MM.1S (cell line): ENCODE measurements at regions not wholly inside any gene's neighbourhood (a gene's known extent, or its start where the extent isn't known, plus 50 kb on each side); places are given as distances from the start of the nearest gene placed in this dataset.

Source experiments
- DNase-seq: peaks from one replicate; pipeline ENCODE4 v3.0.0-alpha.2; 2015
- H2AFZ ChIP-seq: fragments of 300-600 bp; sonication (generic); 2 replicates; pipeline ENCODE4 v1.6.0; 2016; ENCODE audit warnings: antibody characterized with exemption, low read length
- H3F3A ChIP-seq: fragments of 300-600 bp; sonication (generic); 2 replicates; pipeline ENCODE4 v1.6.1; 2016; ENCODE audit warnings: mild to moderate bottlenecking, antibody characterized with exemption, low read length, moderate library complexity, mixed read lengths; ENCODE audit not compliant: insufficient read depth
- H3K27ac ChIP-seq: fragments of 300-600 bp; sonication (generic); 2 replicates; pipeline ENCODE4 v1.5.1; 2016; ENCODE audit warnings: mild to moderate bottlenecking, low read length
- H3K27me3 ChIP-seq: fragments of 300-600 bp; sonication (generic); replicated peaks from 2 replicates; pipeline ENCODE4 v1.6.0; 2016; ENCODE audit warnings: low read length; ENCODE audit not compliant: insufficient read depth
- H3K36me3 ChIP-seq: fragments of 300-600 bp; sonication (generic); replicated peaks from 2 replicates; pipeline ENCODE4 v1.6.1; 2016; ENCODE audit warnings: mild to moderate bottlenecking, low read length, mixed read lengths; ENCODE audit not compliant: insufficient read depth
- H3K4me1 ChIP-seq: fragments of 300-600 bp; sonication (generic); 2 replicates; pipeline ENCODE4 v1.6.1; 2016; ENCODE audit warnings: low read length, mixed read lengths
- H3K4me2 ChIP-seq: fragments of 300-600 bp; sonication (generic); 2 replicates; pipeline ENCODE4 v1.6.0; 2016; ENCODE audit warnings: low read depth, low read length
- H3K4me3 ChIP-seq: fragments of 300-600 bp; sonication (generic); 2 replicates; pipeline ENCODE4 v1.5.1; 2016; ENCODE audit warnings: low read length, mixed read lengths
- H3K79me2 ChIP-seq: fragments of 300-600 bp; sonication (generic); 2 replicates; pipeline ENCODE4 v1.6.1; 2016; ENCODE audit warnings: mixed run types, low read length, mixed read lengths
- H3K9ac ChIP-seq: fragments of 300-600 bp; sonication (generic); 2 replicates; pipeline ENCODE4 v1.6.1; 2016; ENCODE audit warnings: low read length, mixed read lengths
- H3K9me2 ChIP-seq: fragments of 300-600 bp; sonication (generic); replicated peaks from 2 replicates; pipeline ENCODE4 v1.6.1; 2016; ENCODE audit warnings: mild to moderate bottlenecking, low read length, mixed read lengths; ENCODE audit not compliant: insufficient read depth
- H3K9me3 ChIP-seq: fragments of 300-600 bp; sonication (generic); replicated peaks from 2 replicates; pipeline ENCODE4 v1.6.1; 2016; ENCODE audit warnings: mild to moderate bottlenecking, low read length, mixed read lengths; ENCODE audit not compliant: insufficient read depth
- H4K20me1 ChIP-seq: fragments of 300-600 bp; sonication (generic); 2 replicates; pipeline ENCODE4 v1.6.1; 2016; ENCODE audit warnings: mild to moderate bottlenecking, low read length, moderate library complexity, mixed read lengths; ENCODE audit not compliant: insufficient read depth
- EZH2 ChIP-seq: fragments of 300-600 bp; sonication (generic); optimal IDR thresholded peaks from 2 replicates; pipeline ENCODE3; 2017; ENCODE audit warnings: low read depth, mild to moderate bottlenecking, antibody characterized with exemption, low read length, mixed read lengths
- EZH2phosphoT487 ChIP-seq: fragments of 300-600 bp; sonication (generic); IDR thresholded peaks from 2 replicates; pipeline ENCODE4 v1.6.1; 2018; ENCODE audit warnings: antibody characterized with exemption, low read length
- TF ChIP-seq, protein P1 (sequence below): fragments of 300-600 bp; sonication (generic); IDR thresholded peaks from 2 replicates; pipeline ENCODE4 v1.5.1; 2016; ENCODE audit warnings: antibody characterized with exemption, low read length, mixed read lengths

DNA sequence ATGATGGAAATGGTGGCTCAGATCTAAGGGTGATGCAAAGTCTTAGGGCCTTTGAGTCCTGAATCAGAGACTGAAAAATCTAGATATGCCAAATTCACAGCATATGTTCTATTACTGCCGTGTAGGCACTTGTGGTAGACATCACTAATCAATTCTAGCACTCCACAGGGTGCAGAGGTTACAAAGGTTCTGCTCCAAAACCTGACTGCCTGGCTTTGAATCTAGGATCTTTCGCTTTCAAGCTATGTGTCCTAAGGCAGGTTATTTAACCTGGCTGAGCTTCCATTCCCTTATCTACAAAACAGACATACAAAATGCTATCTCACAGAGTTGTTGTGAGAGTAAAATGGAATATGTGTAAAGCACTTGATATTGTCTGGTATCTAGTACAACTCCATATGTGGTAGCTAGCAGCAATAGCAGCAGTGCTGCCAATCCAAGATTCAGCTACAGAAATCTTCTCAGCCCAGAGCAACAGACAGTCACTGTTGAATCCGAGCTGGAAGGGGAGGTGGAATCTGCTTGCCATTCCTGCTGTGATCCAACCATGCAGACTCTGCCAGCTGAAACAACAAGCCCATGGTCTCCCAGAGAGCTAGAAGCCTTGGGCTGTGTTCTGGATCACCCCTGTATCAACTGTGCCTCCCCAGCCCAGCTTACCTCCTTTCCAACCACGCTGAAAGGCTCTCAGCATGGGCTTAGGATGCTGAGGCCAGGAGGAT lies 206.9 kb downstream of the TFAP2C start:
- Histone ChIP-seq H3K4me3 (no peak overlapping the region), H3K9me3 (no peaks in the 10 kb centered on the region), H3K9ac (no peak overlapping the region), H3K4me1 (peaks cover 7% of the 10 kb centered on the region; the same call in 1 of the 2 replicates), H3F3A (no peaks in the 10 kb centered on the region), H3K79me2 (no peaks in the 10 kb centered on the region), H3K36me3 (no peaks in the 10 kb centered on the region), H4K20me1 (no peaks in the 10 kb centered on the region), H3K27me3 (no peaks in the 10 kb centered on the region), H2AFZ (no peak overlapping the region), H3K27ac (no peak overlapping the region), H3K4me2 (no peak overlapping the region), H3K9me2 (no peaks in the 10 kb centered on the region)
- TF ChIP-seq EZH2phosphoT487 (no peak), EZH2 (no peak)
- TF ChIP-seq, protein P1, sequence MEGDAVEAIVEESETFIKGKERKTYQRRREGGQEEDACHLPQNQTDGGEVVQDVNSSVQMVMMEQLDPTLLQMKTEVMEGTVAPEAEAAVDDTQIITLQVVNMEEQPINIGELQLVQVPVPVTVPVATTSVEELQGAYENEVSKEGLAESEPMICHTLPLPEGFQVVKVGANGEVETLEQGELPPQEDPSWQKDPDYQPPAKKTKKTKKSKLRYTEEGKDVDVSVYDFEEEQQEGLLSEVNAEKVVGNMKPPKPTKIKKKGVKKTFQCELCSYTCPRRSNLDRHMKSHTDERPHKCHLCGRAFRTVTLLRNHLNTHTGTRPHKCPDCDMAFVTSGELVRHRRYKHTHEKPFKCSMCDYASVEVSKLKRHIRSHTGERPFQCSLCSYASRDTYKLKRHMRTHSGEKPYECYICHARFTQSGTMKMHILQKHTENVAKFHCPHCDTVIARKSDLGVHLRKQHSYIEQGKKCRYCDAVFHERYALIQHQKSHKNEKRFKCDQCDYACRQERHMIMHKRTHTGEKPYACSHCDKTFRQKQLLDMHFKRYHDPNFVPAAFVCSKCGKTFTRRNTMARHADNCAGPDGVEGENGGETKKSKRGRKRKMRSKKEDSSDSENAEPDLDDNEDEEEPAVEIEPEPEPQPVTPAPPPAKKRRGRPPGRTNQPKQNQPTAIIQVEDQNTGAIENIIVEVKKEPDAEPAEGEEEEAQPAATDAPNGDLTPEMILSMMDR = no peak
- DNase-seq = no peak

DNA sequence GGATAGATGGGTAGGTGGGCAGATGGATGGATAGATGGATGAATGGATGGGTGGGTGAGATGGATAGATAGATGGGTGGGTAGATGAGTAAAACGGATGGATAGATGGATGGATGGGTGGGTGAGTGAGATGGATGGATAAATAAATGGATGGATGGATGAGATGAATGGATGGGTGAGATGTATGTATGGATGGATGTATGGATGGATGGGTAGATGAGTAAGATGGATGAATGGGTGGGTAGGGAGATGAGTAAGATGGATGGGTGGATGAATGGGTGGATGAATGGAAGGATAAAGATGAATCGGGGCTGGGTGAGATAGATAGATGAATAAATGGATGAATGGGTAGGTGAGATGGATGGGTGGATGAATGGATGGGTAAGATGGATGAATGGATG lies 210.1 kb downstream of the TFAP2C start:
- DNase-seq = no peak

DNA sequence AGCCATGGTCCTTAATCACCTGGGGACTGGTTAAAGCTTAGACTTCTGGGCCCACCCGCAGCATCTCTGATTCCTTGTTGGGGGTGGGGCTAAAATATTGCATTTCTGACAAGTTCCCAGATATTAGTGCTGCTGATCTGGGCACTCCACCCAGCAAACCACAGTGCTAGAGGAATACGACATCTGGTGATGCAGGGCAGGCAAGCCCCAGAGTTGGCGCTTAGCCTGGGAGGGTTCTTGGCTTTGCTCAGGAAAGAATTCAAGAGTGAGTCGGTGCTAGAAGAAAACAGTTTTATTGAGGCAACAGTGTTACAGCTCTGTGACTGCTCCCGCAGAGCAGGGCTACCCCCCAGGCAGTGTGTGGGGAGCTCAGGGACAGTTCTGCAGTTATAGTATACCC lies 210.7 kb downstream of the TFAP2C start:
- H3K4me2 ChIP-seq = no peak overlapping the region
- H3K27me3 ChIP-seq = no peaks in the 10 kb centered on the region; the same call in 1 of the 2 replicates
- H3K79me2 ChIP-seq = no peaks in the 10 kb centered on the region
- no peak overlapping the region for H3K9ac ChIP-seq
- no peak overlapping the region for H2AFZ ChIP-seq
- H3K36me3 ChIP-seq = no peaks in the 10 kb centered on the region
- H3K4me1 ChIP-seq = no peaks in the 10 kb centered on the region
- TF ChIP-seq EZH2phosphoT487 = no peak
- H4K20me1 ChIP-seq = no peaks in the 10 kb centered on the region
- H3K4me3 ChIP-seq = no peak overlapping the region
- DNase-seq = no peak
- H3K27ac ChIP-seq = no peak overlapping the region
- H3F3A ChIP-seq = no peaks in the 10 kb centered on the region
- no peaks in the 10 kb centered on the region for H3K9me3 ChIP-seq
- H3K9me2 ChIP-seq = no peaks in the 10 kb centered on the region

More for the DNA sequence above, 210.1 kb downstream of the TFAP2C start:
- no peak overlapping the region for H3K27ac ChIP-seq
- H2AFZ ChIP-seq = no peak overlapping the region
- no peaks in the 10 kb centered on the region for H3K36me3 ChIP-seq
- H4K20me1 ChIP-seq = no peaks in the 10 kb centered on the region
- H3K4me3 ChIP-seq = no peak overlapping the region
- no peaks in the 10 kb centered on the region for H3K9me2 ChIP-seq
- H3K27me3 ChIP-seq = no peaks in the 10 kb centered on the region; the same call in 1 of the 2 replicates
- TF ChIP-seq EZH2phosphoT487 = no peak
- TF ChIP-seq, protein P1 = no peak
- no peak for TF ChIP-seq EZH2
- H3K9me3 ChIP-seq = no peaks in the 10 kb centered on the region
- no peaks in the 10 kb centered on the region for H3K79me2 ChIP-seq
- no peak overlapping the region for H3K4me2 ChIP-seq
- no peaks in the 10 kb centered on the region for H3F3A ChIP-seq
- H3K4me1 ChIP-seq = no peaks in the 10 kb centered on the region
- H3K9ac ChIP-seq = no peak overlapping the region

DNA sequence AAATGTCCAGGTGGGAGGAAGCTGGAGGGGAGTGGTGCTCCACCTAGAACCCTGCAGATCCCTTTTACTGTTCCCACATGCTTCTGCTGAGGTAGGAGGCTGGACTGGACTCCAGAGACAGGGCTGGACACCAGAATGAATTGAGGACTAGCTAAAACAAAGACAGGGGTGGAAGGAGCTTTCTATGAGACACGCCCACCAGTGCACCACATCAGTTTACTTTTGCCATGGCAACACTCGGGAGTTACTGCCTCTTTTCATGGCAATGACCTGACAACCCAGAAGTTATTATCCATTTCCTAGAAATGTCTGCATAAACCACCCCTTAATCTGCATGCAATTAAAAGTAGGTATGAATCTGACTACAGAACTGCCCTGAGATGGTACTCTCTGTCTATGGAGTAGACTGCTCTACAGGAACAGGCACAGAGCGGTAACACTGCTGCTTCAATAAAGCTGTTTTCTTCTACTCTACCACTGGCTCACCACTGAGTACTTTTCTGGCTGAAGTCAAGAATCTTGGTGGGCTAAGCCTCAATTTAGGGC lies 211.7 kb downstream of the TFAP2C start:
- Histone ChIP-seq H3K27ac (no peak overlapping the region), H3K79me2 (no peaks in the 10 kb centered on the region), H3K4me3 (no peak overlapping the region), H3K9ac (no peak overlapping the region), H3K9me3 (no peaks in the 10 kb centered on the region), H3F3A (no peaks in the 10 kb centered on the region), H4K20me1 (no peaks in the 10 kb centered on the region), H3K36me3 (no peaks in the 10 kb centered on the region), H3K9me2 (no peaks in the 10 kb centered on the region), H3K4me1 (no peaks in the 10 kb centered on the region), H3K27me3 (no peaks in the 10 kb centered on the region; the same call in 1 of the 2 replicates), H3K4me2 (no peak overlapping the region), H2AFZ (no peak overlapping the region)
- no peak for DNase-seq
- TF ChIP-seq, protein P1 = no peak
- TF ChIP-seq EZH2 (no peak), EZH2phosphoT487 (no peak)
